GM12874 (cell line): ENCODE measurements at regions not wholly inside any gene's neighbourhood (a gene's known extent, or its start where the extent isn't known, plus 50 kb on each side); places are given as distances from the start of the nearest gene placed in this dataset.

Experiments
- CTCF ChIP-seq: IDR thresholded peaks from 2 replicates; pipeline ENCODE4 v1.5.1; 2011; ENCODE audit warnings: low read depth, mild to moderate bottlenecking, control low read depth, low read length, moderate library complexity; ENCODE audit not compliant: insufficient read depth

- no peak for TF ChIP-seq CTCF
Measured at GRCh38 chr1:36599828-36600227, 117.1 kb upstream of the CSF3R start.

GRCh38 chr1:36597514-36597913, 114.8 kb upstream of the CSF3R start:
- no peak for TF ChIP-seq CTCF

GRCh38 chr1:36595921-36596320, 113.2 kb upstream of the CSF3R start:
- no peak for TF ChIP-seq CTCF

DNA sequence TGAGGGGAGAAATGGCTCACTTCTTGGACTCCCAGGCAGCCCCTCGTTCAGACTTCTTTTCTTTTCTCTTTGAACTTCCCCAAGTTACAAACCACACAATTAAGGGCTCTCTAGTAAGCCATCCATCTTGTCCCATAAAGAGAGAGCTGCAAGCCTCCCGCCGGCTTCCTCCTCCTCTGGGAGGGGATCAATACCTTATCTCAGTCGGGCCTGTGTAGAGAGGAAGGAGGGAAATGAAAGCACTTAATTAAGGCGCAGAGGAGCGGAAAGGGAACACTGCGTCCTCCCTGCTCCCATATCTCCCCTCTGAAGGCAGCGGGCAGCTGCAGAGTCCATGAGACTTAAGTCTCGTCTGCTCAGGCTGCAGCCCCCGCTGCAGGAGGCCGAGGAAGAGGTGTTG, 112.6 kb upstream of the CSF3R start:
- no peak for TF ChIP-seq CTCF

GRCh38 chr1:36594023-36594422, 111.3 kb upstream of the CSF3R start:
- TF ChIP-seq CTCF: no peak

DNA sequence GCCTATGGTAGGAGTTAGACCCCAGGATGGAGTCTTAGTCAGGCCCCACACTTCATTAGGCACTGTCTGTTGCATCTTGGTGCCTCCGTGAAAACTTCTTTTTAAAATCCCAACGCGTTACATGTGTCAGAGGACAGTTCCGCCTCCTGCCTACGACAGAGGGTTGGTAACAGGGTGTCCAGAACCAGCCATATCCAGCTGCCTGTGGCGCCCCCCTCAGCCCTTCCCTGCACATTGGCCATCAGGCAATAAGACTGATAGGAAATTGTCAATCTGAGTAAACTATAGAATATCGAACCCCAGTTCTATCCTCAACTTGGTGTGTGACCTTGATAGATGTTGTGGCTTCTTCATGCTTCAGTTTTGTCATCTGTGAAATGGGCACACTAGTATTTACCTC, 108.6 kb upstream of the CSF3R start:
- TF ChIP-seq CTCF: no peak

DNA sequence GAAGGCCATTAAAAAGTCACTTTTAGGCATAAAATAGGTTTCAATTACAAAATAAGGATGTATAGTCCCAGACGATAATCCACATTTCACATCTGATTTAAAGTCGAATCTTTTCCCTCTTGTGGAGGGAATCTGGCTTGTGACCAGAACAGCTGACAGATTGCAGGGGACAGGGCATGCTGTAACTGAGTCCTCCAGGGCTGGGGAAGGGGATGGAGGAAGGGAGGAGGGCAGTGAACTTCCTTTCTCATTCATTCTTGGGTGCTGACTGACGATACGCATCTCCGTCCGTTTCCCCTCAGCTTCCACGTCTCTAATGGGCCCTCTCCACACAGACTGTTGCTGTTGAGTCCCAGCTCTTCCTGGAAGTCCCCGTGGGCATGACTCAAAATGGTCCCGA, 108.1 kb upstream of the CSF3R start:
- no peak for TF ChIP-seq CTCF

GRCh38 chr1:36590264-36590663, 107.6 kb upstream of the CSF3R start:
- no peak for TF ChIP-seq CTCF
